GM13977 (cell line): ENCODE measurements at regions not wholly inside any gene's neighbourhood (a gene's known extent, or its start where the extent isn't known, plus 50 kb on each side); places are given as distances from the start of the nearest gene placed in this dataset.
A peak's percentile ranks its signal among the peaks of the same experiment; 100 is the strongest.

ENCODE experiments used
- DNase-seq: peaks from one replicate; pipeline ENCODE4 v3.0.0; 2012; ENCODE audit warnings: low spot score
- in situ Hi-C: fragments of 300-500 bp; cut with MboI; formaldehyde crosslinking; loops from one replicate; pipeline ENCODE4 v1.12.0; 2022; ENCODE audit warnings: low sequenced_read_pairs, low pct_unique_long_range_greater_than_20kb, mixed read lengths, inconsistent platforms; ENCODE audit not compliant: unreplicated experiment
- TF ChIP-seq, protein P1 (sequence below): IDR thresholded peaks from 2 replicates; pipeline ENCODE4 v1.5.1; 2012; ENCODE audit warnings: mild to moderate bottlenecking, control low read depth; ENCODE audit not compliant: insufficient read depth; ENCODE audit errors: extremely low read depth, missing control alignments

DNA sequence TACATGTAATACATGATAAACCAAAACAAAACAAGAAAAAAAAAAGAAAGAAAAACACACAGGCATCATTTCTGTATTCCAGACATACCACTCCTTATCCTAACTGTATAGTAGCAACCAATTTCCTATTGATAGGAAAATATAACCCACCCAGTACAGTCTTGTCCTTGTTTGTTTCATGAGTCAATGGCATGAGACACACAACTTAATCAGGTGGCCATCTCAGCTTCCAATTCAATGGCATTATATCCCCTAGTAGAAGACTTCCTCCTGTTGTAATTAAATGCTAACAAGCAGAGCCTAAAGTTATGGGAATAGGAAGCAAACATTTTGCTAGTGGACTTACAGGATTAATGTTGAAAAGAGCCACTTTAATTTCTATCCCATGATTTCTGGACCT, 121.0 kb upstream of the NOL4 start:
- DNase-seq: no peak
- TF ChIP-seq, protein P1, sequence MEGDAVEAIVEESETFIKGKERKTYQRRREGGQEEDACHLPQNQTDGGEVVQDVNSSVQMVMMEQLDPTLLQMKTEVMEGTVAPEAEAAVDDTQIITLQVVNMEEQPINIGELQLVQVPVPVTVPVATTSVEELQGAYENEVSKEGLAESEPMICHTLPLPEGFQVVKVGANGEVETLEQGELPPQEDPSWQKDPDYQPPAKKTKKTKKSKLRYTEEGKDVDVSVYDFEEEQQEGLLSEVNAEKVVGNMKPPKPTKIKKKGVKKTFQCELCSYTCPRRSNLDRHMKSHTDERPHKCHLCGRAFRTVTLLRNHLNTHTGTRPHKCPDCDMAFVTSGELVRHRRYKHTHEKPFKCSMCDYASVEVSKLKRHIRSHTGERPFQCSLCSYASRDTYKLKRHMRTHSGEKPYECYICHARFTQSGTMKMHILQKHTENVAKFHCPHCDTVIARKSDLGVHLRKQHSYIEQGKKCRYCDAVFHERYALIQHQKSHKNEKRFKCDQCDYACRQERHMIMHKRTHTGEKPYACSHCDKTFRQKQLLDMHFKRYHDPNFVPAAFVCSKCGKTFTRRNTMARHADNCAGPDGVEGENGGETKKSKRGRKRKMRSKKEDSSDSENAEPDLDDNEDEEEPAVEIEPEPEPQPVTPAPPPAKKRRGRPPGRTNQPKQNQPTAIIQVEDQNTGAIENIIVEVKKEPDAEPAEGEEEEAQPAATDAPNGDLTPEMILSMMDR: no peak
- in situ Hi-C loops: no loop called here

DNA sequence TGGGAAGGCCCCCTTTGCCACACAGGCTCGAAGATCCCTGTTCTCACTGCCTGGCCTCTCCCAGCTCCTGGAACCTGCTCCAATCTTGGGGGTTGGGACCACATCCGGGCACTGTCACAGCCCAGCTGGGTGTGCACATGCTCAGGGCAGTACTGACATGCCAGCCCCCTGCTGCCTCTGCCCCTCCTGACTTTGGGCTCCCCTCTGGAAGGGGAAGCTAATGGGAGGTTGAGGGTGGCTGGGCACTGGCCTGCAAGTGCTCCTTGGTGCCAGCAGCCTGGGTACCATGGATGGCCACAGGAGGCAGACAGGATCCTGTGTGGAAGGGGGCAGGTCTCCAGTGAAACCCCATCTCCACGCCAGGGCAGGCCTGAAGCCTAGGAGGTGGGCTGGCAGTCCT, 126.1 kb upstream of the NOL4 start:
- DNase-seq: no peak
- in situ Hi-C loops: no loop called here

DNA sequence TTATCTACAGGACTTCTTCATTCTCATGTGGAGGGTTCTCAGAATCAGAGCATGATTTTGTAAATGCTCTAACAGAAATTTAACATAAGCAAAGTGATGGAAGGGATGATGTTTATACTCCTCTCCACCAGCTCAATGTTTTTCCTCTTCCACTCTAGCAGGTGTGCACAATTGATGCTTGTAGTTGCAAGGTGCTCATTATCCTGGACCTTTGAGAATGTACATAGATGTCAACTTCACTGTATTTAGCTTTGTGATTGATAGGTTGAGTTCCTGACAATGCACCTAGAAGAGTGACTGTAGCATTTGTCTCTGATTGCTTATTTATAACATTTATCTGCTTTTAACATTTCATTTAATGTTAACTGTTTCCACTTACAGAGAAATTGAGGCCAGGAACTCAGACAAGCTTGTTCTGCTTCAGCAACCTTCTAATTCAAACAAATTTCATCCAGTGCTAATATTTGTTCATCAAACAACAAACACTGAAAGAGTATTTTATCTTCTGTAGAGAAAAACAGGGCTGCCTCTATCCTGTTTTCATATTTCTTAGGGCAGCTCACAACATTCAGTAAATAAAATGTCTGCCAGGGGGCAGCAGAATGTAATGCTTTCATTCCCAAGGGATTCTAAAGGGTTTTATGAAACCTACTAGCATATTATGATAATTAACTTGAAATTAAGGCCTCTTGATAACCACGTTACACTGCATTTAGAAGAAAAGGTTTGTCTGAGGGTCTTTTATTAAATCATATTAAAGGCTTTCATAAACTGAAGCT, 127.9 kb upstream of the NOL4 start:
- TF ChIP-seq, protein P1: no peak
- no peak for DNase-seq
- in situ Hi-C loops: no loop called here

More for the DNA sequence above, 126.1 kb upstream of the NOL4 start:
- TF ChIP-seq, protein P1: no peak

DNA sequence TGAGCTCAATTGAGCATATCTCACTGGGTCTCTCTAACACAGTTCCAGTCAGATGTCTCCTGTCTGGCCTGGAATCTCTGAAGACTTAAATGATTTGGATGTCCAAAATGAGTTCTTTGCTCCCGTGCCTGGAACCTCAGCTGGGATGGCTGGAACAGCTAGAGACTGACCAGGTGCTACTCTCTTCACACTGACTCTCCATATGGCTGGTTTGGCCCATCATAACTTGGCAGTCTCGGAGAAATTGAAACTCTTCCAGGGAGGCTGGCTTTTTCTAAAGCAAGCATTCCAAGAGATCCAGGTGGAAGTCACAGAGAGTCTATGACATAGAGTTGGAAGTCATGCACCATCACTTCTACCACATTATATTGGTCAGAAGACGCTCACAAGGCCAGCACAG, 129.6 kb upstream of the NOL4 start:
- no peak for DNase-seq
- in situ Hi-C loops: no loop called here
- TF ChIP-seq, protein P1: no peak

DNA sequence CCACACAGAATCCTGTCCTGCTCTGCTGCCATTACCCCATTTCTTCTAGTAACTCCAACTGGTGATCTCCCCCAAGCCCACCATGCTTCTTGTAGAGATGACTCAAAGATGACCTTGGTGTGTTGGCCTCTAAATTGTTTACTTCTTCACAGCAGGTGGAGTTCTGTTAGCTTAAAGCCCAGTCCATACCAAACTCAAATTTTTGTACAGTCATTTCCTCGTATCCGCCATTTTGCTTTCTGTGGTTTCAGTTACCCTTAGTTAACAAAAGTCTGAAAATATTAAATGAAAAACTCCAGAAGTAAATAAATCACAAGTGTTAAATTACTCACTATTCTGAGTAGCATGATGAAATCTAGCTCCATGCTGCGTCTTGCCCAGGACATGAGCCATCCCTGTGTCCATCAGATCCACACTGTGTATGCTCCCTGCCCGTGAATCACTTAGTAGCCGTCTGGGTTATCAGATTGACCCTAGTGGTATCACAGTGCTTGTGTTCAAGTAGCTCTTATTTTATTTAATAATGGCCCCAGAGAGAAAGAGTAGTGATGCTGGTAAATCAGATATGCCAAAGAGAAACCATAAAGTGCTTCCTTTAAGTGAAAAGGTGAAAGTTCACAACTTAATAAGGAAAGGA, 133.3 kb upstream of the NOL4 start:
- in situ Hi-C loops: no loop called here
- DNase-seq: no peak
- TF ChIP-seq, protein P1: no peak

DNA sequence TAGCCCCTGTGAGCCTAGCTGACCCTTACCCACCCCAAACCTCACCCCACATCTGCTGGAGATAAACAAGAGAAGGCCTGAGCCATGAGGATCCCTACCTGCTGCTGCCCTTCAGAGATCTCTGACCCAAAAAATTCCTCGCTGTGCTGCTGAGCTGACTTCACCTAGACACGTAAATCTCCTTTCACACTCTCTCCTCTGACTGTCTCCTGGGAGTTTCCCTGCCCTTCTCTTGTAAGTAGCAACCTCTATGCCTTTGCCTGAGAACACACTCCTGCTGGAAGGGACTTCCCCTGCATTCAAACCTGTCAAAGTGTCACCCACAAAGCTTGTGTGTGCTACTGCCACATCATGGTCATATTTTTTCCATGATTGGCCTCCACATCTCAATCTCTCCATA, 134.2 kb upstream of the NOL4 start:
- TF ChIP-seq, protein P1: peak; percentile 15
- DNase-seq: peak; percentile 38
- in situ Hi-C loops: no loop called here
